Fibroblast of lung (primary cell): ENCODE measurements at regions not wholly inside any gene's neighbourhood (a gene's known extent, or its start where the extent isn't known, plus 50 kb on each side); places are given as distances from the start of the nearest gene placed in this dataset.

Experiments
- DNase-seq, 2 donors: peaks; one replicate each; pipeline versions ENCODE4 v3.0.0 to v3.0.0-alpha.2; 2010; ENCODE audit warnings: low read depth in 2 of 2
- H2AFZ ChIP-seq: 2 replicates; pipeline ENCODE4 v1.5.1; 2012; ENCODE audit warnings: low read length, control low read depth, inconsistent platforms
- H3K27ac ChIP-seq: 2 replicates; pipeline ENCODE4 v1.5.1; 2011; ENCODE audit warnings: low read length, control low read depth; ENCODE audit not compliant: insufficient read depth
- H3K27me3 ChIP-seq: 2 replicates; pipeline ENCODE4 v1.5.1; 2011; ENCODE audit warnings: mild to moderate bottlenecking, low read length; ENCODE audit not compliant: control insufficient read depth, insufficient read depth
- H3K36me3 ChIP-seq: 2 replicates; pipeline ENCODE4 v1.5.1; 2011; ENCODE audit warnings: low read length; ENCODE audit not compliant: control insufficient read depth, insufficient read depth
- H3K4me1 ChIP-seq: 2 replicates; pipeline ENCODE4 v1.5.1; 2011; ENCODE audit warnings: low read length; ENCODE audit not compliant: control insufficient read depth, insufficient read depth; ENCODE audit errors: extremely low read depth
- H3K4me2 ChIP-seq: 2 replicates; pipeline ENCODE4 v1.5.1; 2011; ENCODE audit warnings: low read length, control low read depth; ENCODE audit not compliant: insufficient read depth; ENCODE audit errors: extremely low read depth
- H3K4me3 ChIP-seq, 4 experiments: fragments of 200-600 bp in 1 of 4; sonication (generic) in 1 of 4; replicated peaks in 1 of 4; 2 replicates each; pipeline ENCODE4 v1.5.1; 2011 to 2016; ENCODE audit warnings: low read length in 4 of 4, low read depth in 3 of 4, mild to moderate bottlenecking in 3 of 4, control low read depth in 2 of 4, inconsistent platforms in 1 of 4, mixed read lengths in 1 of 4; ENCODE audit not compliant: insufficient read depth in 1 of 4; ENCODE audit errors: control extremely low read depth in 1 of 4
- H3K79me2 ChIP-seq: 2 replicates; pipeline ENCODE4 v1.5.1; 2012; ENCODE audit warnings: mild to moderate bottlenecking, low read length, inconsistent platforms; ENCODE audit not compliant: control insufficient read depth, insufficient read depth
- H3K9ac ChIP-seq: 2 replicates; pipeline ENCODE4 v1.5.1; 2011; ENCODE audit warnings: mild to moderate bottlenecking, low read length, control low read depth; ENCODE audit not compliant: insufficient read depth
- H3K9me3 ChIP-seq: 2 replicates; pipeline ENCODE4 v1.5.1; 2012; ENCODE audit warnings: low read depth, low read length; ENCODE audit not compliant: control insufficient read depth, insufficient read depth
- H4K20me1 ChIP-seq: 2 replicates; pipeline ENCODE4 v1.5.1; 2011; ENCODE audit warnings: low read length; ENCODE audit not compliant: control insufficient read depth, insufficient read depth; ENCODE audit errors: extremely low read depth
- CTCF ChIP-seq, 2 donors: IDR thresholded peaks in 1 of 2; conservative IDR thresholded peaks in 1 of 2; 1 replicate in 1 of 2; 2 replicates in 1 of 2; pipeline ENCODE4 v1.5.1; 2011 to 2012; ENCODE audit warnings: low read length in 2 of 2, control low read depth in 1 of 2, inconsistent platforms in 1 of 2, low read depth in 1 of 2, mild to moderate bottlenecking in 1 of 2
- EZH2 ChIP-seq: IDR thresholded peaks from 2 replicates; pipeline ENCODE4 v1.5.1; 2012; ENCODE audit warnings: low read length, control low read depth, mild to moderate bottlenecking; ENCODE audit errors: missing control alignments

GRCh38 chr12:41629611-41630010 is 441.5 kb downstream of the PDZRN4 start:
- TF ChIP-seq EZH2 = no peak

GRCh38 chr12:41627476-41627875 is 439.4 kb downstream of the PDZRN4 start:
- H3K4me3 ChIP-seq = no peak overlapping the region
- no peak overlapping the region for H3K9ac ChIP-seq
- H3K36me3 ChIP-seq = no peaks in the 10 kb centered on the region
- no peak for TF ChIP-seq CTCF (conservative IDR thresholded peaks at IDR 0.05 in 1 of 2, IDR thresholded peaks at IDR 0.05 in 1 of 2; ENCODE audit: low read depth in 1 of 2, low read length in 2 of 2)
- TF ChIP-seq EZH2 = no peak
- no peaks in the 10 kb centered on the region for H3K79me2 ChIP-seq
- H3K27ac ChIP-seq = no peak overlapping the region
- DNase-seq = no peak
- no peaks in the 10 kb centered on the region for H3K9me3 ChIP-seq
- H4K20me1 ChIP-seq = no peaks in the 10 kb centered on the region
- no peaks in the 10 kb centered on the region for H3K27me3 ChIP-seq
- no peaks in the 10 kb centered on the region for H3K4me1 ChIP-seq
- no peak overlapping the region for H3K4me2 ChIP-seq
- no peak overlapping the region for H2AFZ ChIP-seq

More at GRCh38 chr12:41629611-41630010, 441.5 kb downstream of the PDZRN4 start:
- no peaks in the 10 kb centered on the region for H4K20me1 ChIP-seq
- no peaks in the 10 kb centered on the region for H3K79me2 ChIP-seq
- DNase-seq = no peak
- H2AFZ ChIP-seq = no peak overlapping the region
- H3K36me3 ChIP-seq = no peaks in the 10 kb centered on the region
- H3K4me1 ChIP-seq = no peaks in the 10 kb centered on the region
- H3K27me3 ChIP-seq = no peaks in the 10 kb centered on the region
- H3K4me2 ChIP-seq = no peak overlapping the region
- H3K27ac ChIP-seq = no peak overlapping the region
- no peak overlapping the region for H3K9ac ChIP-seq
- H3K9me3 ChIP-seq = no peaks in the 10 kb centered on the region
- H3K4me3 ChIP-seq = no peak overlapping the region

GRCh38 chr12:41624571-41624970 is 436.5 kb downstream of the PDZRN4 start:
- no peak for DNase-seq
- no peaks in the 10 kb centered on the region for H4K20me1 ChIP-seq

More at GRCh38 chr12:41624571-41624970, 436.5 kb downstream of the PDZRN4 start:
- no peaks in the 10 kb centered on the region for H3K27me3 ChIP-seq
- H3K4me3 ChIP-seq = no peak overlapping the region
- no peak overlapping the region for H2AFZ ChIP-seq
- H3K9me3 ChIP-seq = no peaks in the 10 kb centered on the region
- H3K9ac ChIP-seq = no peak overlapping the region
- H3K36me3 ChIP-seq = no peaks in the 10 kb centered on the region
- no peaks in the 10 kb centered on the region for H3K4me1 ChIP-seq
- no peak overlapping the region for H3K27ac ChIP-seq
- no peaks in the 10 kb centered on the region for H3K79me2 ChIP-seq
- no peak overlapping the region for H3K4me2 ChIP-seq
- TF ChIP-seq CTCF (conservative IDR thresholded peaks at IDR 0.05 in 1 of 2, IDR thresholded peaks at IDR 0.05 in 1 of 2; ENCODE audit: low read depth in 1 of 2, low read length in 2 of 2) (no peak), EZH2 (no peak)
